GM21723 (cell line): ENCODE measurements at regions not wholly inside any gene's neighbourhood (a gene's known extent, or its start where the extent isn't known, plus 50 kb on each side); places are given as distances from the start of the nearest gene placed in this dataset.
"Not testable (repeated sequence)": the region's sequence is repeated elsewhere in the genome, so short reads cannot be mapped to it uniquely, and the experiment has no call there.

ENCODE experiments used
- ATAC-seq: cut with Tn5 transposase; IDR thresholded peaks from one replicate; pipeline ENCODE4 v1.9.1; 2021; ENCODE audit warnings: mild to moderate bottlenecking, moderate library complexity; ENCODE audit not compliant: unreplicated experiment

DNA sequence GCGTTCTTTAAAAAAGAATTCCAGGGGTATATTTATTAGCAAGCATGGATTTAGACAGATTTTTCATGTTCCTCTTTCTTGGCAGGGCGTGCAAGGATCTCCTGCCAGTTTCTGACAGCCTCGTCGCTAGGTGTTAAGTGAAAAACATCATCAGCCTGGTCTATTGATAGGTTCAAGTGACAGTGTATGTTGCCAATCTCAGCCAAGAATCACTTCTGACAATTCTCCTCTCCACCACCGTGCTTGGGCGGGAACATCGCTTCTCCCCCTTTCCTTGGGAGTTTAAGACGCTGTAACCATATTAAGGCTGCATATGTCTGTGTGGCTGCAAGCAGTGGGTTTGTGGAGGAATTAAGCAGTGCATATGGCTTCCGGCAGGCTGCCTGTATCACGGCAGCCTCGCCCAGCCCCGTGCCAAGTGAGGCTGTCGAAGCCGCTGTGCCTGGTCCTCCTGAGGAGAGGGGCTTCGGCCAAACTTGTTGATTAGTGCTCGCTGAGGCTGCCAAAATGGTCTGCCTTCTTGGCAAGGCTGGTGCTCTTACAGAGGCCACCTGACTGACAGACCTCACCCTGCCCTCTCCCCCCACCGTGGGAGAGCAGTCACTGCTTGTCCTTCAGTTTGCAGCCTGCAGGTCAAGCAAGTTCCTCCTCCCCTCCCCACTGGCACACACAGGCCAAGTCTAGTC lies 132.2 kb upstream of the MPHOSPH6 start:
- ATAC-seq: no peak

DNA sequence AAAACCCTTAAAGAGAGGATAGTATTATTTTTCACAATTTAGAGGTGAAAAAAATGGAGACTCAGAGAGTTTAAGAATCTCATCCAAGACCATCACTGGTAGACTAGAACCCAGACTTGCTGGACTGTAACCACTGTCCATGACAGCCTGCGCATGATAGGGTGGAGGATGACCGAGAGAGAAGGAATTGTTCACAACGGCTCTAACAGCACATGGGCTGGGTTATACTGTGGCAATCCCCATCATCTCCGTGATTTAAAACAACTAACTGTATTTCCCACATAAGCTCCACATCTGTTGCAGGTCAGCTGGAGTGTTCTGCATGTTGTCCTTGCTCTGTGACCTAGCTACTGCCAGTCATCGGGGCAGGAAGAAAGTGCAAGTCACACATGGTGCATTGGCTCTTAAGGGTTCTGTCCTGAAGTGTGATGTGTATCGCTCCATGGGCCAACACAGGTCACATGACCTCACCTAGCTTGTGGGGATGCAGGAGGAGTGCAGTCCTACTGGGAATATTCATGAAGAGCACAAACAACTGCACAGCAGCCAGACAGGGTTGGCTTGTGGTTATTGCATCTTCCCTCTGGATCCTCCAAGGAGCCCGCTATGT lies 131.2 kb upstream of the MPHOSPH6 start:
- no peak for ATAC-seq

DNA sequence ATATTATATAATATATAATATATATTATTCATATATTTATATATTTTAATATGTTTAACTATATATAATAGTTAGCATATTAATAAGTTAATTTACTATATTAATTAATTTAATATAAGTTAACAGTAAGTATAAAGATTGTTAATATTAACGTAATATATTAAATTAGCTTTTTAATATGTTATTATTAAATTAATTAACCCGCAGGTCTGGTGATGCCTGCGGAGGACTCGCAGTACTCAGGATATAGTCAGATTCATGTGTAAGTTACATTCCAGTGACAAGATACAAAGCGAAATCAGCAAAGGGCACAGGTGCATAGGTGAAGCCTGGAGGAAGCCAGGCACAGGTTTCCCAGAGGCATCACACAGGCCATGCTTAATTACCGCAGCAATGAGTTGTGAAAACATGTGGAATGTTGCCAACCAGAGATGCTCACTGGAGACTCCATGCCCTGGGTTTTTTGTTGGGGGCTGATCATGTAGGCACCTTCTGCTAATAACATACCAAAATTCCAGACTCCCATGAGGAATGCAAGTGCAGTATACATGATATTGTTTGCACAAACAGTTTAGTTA lies 130.4 kb upstream of the MPHOSPH6 start:
- no peak for ATAC-seq

DNA sequence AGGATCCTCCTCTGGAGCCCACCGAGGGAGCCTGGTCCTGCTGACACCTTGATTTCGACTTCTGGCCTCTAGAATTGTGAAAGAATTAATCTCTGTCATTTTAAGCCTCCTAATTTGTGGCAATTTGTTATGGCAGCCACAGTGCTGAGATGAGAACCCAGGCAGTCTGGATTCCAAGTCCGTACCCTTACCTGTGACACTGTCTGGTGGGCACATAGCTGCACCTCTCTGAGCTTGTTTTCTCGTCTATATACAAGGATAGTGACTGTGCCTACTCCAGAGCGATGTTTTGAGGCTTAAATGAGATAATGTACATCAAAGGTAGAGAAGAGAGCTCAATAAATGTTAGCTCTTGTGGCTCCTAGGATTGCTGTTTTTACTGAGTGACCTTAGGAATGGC lies 128.4 kb upstream of the MPHOSPH6 start:
- ATAC-seq: no peak

DNA sequence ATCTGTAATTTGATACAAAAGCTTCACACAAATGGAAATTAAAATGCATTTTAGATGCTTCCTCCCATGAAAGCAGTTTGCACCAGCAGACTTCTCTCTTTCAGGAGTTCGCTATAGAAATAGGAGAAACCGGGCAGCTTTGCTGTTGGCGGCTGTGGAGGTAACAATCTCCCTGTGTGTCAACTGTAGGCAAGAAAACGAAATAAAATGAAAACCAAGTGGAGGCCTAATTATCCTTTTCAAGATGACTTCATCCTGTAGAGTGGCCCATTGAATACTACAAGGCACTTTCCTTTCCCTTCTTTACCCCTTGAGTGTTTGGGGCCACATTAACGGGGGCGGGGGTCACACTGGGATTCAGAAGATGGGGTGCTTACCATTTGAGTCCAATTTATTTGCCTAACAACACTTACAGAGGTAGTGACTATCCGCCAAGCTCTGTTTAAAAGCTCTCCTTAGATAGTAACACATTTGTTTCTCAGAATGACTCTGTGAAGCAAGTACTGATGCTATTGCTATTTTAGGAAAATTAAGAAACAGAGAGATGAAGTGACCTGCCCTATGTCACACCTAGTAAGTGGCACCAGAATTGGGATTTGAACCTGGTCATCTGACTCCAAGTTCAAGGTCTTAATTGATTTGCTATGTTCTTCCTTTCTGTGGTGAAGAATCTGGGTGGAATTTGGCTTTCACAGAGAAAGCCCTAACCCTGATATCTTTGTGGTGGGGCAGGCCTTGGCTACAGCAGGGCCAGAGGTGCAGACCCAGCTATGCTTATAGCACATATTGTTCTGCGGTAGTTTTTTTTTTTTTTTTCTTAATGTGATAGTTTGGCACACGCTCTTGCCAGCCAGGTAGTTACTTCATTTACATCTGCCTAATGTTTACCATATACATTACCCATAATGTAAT lies 125.5 kb upstream of the MPHOSPH6 start:
- no peak for ATAC-seq

DNA sequence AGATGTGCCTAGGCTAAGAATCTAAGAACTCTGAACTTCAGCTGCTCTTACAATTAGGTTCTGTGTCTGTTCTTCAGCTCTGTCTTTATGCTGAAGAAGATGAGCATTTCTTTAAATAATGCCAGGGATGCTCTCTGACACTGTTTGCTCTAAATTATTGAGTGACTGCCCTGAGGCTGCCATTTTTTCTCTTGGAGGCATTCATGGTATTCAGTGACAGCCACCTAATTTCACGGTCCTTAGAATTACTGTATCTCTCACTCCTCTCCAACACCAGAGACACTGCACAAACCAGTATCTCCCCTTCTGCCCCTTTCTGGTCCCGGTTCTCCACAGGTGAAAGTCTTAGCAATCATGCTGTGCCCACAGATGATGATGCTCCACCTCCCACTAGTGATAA lies 123.6 kb upstream of the MPHOSPH6 start:
- no peak for ATAC-seq

DNA sequence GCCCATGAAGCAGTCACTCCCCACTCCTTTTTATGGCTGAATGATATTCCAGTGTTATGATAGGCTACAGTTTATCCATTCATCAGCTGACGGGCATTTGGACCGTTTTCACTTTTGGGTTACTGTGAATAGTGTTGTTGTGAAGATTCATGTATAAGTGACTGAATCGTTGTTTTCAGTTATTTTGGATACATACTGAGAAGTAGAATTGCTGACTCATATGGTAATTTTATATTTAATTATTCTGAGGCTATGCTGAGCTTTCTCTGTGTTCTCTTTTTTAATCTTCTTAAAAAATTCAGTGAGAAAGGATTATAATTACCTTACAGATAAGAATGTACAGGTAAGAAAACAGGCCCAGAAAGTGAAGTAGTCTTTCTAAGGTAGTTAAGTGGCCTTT lies 117.9 kb upstream of the MPHOSPH6 start:
- ATAC-seq: no peak

DNA sequence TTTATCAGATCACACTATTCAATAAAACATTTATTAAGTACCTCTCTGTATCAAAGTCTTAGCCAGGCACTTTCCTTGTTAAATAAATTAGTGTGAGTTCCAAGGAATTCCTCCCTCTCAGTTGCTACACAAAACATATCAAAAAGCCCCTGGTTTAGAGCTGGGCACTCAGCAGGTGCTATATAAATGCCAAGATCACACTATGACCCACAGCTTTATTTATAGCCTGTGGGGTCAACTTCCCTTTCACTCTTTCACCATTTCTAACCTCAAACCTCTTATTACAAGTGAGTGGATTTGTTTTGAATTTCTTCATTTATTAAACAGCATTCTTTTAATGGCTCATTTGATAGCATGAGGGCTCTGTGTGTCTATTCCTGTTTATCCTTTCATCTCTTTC lies 112.6 kb upstream of the MPHOSPH6 start:
- ATAC-seq: no peak

DNA sequence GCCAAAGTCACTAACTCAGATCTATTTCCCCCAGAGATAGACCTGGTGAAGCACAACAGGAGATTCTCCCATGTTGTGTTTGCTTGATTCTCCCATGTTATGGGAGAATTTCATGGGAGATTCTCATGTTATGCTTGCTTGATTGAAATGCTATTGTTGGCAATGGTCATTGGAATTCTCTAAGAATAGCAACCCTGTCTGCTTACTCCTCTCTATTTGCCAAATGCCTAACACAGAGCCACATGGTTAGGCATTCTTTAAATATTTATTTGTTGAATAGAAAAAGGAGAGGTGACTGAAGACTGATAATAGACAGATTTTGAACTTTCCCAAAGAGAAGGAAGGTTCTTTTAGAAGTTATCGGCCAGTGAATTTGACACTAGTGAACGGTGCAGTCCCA lies 111.5 kb upstream of the MPHOSPH6 start:
- ATAC-seq: no peak

DNA sequence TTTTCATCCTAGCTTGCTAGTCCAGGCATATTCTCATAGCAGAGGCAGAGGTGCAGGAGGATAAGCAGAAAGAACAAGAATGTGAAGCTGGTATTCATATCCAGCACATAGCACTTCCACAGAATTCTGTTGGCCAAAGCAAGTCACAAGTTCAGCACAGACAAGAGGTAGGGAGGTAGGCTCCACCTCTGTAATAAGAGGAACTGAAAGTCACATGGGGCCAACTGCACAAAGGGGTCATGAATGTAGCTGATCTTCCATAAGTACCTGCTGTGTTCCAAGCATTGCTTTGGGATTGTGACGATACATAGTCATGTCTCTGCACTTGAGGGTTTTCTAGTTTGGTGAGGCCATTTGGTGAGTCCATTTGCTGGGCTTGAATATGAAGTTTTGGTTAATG lies 110.8 kb upstream of the MPHOSPH6 start:
- peak; percentile 48 for ATAC-seq

DNA sequence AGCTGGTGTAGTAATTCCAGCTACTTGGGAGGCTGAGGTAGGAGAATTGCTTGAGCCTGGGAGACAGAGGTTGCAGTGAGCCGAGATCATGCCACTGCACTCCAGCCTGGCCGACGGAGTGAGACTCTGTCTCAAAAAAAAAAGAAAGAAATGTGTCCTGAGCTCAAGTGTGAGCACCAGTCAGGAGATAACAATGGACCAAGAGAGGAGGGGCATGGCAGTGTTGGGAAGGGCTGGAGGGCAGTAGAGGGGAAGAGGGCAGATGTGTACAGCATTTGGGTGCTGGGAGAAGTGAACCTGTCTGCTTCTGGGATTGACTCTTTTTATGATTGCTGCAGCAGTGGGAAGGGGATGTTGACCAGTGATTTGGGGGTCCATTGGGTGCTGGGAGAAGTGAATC lies 105.3 kb upstream of the MPHOSPH6 start:
- ATAC-seq: not testable (repeated sequence)

DNA sequence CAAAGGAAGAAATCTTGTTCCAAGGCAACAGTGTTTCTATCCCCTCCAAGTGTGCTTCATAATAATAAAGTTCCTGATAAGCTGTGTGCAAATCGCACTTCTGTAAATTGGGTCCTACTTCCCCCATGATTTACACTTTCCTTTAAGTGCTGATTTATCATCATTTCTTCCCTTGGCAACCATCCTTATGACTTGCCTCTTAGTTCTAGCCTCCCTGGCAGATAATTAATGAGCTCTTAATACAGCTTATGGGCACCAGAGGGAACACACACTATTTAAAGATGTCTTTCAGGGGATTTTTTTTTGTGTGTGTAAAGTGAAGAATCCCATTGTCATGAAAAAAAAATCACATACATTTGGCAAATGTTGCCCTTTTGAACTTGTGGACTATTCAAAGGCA lies 101.6 kb upstream of the MPHOSPH6 start:
- no peak for ATAC-seq

DNA sequence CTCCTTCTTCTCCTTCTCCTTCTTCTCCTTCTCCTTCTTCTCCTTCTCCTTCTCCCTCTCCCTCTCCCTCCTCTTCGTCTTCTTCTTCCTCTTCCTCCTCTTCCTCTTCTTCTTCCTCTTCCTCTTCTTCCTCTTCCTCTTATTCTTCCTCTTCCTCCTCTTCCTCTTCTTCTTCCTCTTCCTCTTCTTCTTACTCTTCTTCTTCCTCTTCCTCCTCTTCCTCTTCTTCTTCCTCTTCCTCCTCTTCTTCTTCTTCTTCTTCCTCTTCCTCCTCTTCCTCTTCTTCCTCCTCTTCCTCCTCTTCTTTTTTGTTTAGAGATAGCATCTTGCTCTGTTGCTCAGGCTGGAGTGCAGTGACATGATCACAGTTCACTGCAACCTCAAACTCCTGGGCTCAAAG lies 97.7 kb upstream of the MPHOSPH6 start:
- ATAC-seq: not testable (repeated sequence)

DNA sequence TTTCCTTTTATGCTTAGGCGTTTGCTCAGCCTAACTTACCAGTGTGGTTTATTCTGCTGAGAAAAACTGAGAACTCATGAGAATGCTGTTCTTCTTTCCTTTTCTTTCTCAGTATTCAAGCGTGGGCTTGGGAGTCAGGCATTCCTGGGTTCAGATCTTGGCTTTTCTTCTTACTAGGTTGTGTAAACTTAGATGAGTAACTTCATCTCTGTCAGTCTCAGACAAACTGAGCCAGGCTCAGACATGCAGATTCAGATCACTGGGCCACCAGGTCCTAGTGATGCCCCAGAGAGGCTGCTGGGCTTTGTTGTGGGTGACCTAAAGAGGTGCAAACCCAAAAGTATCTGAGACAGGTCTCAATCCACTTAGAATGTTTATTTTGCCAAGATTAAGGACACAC lies 95.8 kb upstream of the MPHOSPH6 start:
- ATAC-seq: no peak

DNA sequence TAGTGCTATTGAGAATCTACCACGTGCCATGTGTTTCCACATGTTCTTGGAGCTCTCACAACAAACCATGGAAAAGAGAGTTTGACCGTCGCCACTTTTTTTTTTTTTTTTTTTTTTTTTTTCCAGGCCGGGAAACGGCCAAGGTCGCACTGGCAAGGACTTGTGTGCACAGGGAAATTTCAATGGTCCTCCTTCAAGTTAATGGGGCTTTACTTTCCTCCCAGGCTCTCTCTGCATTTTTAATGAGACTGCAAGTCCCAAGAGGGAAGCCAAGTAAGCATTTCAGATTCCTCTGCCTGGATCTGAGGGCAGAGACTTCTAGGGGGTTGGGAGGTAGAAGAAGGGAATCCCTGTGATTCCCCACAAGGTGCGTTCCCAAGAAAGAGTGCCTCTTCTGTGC lies 94.7 kb upstream of the MPHOSPH6 start:
- no peak for ATAC-seq

DNA sequence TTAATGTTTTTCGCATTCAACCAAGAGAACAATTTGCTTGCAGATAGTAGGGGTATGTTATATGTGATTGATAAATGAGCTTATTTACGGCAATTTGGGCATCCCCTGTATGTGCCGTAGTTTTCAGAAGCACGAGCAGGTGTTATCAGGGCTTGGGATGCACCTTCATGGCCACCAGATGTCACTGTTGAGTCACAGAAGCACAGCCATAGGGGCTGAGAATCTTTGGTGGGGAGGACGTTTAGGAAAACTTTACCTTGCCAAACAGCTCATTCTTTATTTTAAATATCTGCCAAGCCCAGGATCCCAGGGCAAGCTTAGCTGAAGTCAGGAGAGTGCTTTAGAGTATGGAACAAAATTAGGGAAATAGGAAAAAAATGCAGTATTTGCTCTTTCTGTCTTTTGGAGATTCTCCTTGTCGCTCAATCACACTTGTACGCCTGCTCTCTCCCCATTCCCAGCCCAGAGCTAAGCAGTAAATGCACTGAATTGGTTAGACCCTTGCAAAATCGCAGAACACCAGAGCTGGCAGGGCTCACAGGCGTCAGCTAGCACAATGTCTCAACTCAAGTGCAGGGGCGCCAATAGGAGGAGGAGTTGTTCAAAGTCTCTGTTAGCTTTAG lies 93.6 kb upstream of the MPHOSPH6 start:
- ATAC-seq: no peak

DNA sequence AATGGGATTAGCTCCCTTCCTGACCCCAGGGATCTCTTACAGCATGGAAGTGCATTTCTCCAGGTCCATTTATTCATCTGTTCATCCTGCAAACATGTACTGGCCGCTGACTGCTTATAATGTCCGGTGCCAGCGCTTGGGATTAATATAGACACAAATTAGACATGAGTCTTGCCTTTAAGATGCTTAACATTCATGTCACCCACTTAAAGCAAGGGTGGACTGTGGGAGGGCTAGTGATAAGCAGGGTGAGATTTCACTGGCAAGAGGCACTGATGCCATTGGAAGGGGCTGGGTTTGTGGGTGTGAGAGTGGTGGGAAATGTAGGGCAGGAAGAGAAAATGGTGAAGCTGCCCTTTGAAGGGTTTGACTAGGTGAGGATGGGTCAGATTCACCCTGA lies 92.2 kb upstream of the MPHOSPH6 start:
- no peak for ATAC-seq

DNA sequence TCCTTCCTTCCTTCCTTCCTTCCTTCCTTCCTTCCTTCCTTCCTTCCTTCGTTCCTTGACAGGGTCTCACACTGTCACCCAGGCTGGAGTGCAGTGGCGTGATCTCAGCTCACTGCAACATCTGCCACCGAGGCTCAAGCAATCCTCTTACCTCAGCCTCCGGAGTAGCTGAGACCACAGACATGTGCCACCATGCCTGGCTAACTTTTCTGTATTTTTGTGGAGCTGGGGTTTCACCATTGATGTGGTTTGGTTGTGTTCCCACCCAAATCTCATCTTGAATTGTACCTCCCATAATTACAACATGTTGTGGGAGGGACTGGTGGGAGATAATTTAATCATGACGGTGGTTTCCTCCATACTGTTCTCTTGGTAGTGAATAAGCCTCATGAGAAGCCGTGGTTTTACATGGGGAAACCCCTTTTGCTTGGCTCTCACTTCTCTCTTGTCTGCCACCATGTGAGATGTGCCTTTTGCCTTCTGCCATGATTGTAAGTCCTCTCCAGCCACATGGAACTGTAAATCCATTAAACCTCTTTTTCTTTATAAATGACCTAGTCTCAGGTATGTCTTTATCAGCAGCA lies 90.3 kb upstream of the MPHOSPH6 start:
- ATAC-seq: no peak

DNA sequence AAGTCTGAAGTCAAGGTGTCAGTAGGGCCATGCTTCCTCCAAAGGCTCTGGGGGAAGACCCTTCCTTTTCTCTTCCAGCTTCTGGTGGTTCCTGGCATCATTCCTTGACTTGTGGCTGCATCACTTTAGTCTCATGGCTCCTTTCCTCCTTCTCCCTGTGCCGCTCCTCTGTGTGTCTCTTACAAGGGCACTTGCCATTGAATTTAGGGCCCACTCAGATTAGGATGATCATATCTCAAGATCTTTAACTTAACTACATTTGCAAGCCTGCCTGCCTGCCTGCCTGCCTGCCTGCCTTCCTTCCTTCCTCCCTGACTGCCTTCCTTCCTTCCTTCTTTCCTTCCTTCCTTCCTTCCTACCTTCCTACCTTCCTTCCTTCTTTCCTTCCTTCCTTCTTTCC lies 89.7 kb upstream of the MPHOSPH6 start:
- ATAC-seq: no peak

DNA sequence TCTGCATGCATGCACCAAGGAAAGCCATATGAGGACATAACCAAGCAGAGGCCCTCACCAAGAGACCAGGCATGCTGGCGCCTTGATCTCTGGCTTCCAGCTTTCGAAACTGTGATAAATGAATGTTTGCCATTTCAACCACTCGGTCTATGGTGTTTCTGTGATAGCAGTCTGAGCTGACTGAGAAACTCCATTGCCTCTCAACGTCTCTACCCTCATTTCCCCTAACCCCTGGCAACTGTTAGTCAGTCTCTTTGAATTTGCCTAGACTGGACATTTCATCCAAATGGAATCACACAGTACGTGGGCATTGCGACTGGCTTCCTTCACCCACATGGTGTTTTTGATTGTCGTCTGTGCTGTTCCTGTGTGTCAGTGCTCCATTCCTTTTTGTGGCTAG lies 88.0 kb upstream of the MPHOSPH6 start:
- no peak for ATAC-seq

DNA sequence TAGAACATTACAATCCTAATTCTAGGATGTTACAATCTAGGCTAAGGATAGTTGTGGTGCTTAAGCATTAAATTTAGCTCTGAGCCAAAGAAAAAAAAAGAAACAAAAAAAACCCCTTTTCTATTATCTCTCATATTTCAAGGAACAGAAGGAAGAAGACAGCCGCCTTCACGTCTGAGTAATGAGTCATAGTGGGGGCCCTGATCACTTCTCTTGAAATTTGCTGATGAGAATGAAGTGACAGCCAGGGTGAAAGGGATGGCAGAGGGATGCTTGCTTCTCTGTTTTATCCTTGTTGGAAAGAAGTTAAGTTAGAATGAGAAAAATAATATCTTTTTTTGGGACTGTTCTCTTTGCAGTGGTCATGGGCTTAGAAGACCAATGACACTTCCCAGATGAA lies 82.6 kb upstream of the MPHOSPH6 start:
- no peak for ATAC-seq
